Effector memory CD4-positive, alpha-beta T cell (primary cell): ENCODE measurements at regions not wholly inside any gene's neighbourhood (a gene's known extent, or its start where the extent isn't known, plus 50 kb on each side); places are given as distances from the start of the nearest gene placed in this dataset.

Source experiments
- DNase-seq, 3 donors: peaks; one replicate each; pipeline ENCODE4 v3.0.0-alpha.2; 2020
- H3K27ac ChIP-seq: 2 replicates; pipeline ENCODE4 v1.7.0; 2013; ENCODE audit warnings: mild to moderate bottlenecking, low read length, moderate library complexity; ENCODE audit not compliant: insufficient read depth, poor library complexity, severe bottlenecking
- H3K27me3 ChIP-seq: replicated peaks from 2 replicates; pipeline ENCODE4 v1.7.0; 2013; ENCODE audit warnings: mild to moderate bottlenecking, low read length; ENCODE audit not compliant: insufficient read depth, control insufficient read depth, poor library complexity, severe bottlenecking
- H3K36me3 ChIP-seq: 2 replicates; pipeline ENCODE4 v1.7.0; 2013; ENCODE audit warnings: mild to moderate bottlenecking, low read length, moderate library complexity; ENCODE audit not compliant: control insufficient read depth, insufficient read depth
- H3K4me1 ChIP-seq: 2 replicates; pipeline ENCODE4 v1.7.0; 2013; ENCODE audit warnings: low read length, mild to moderate bottlenecking; ENCODE audit not compliant: control insufficient read depth, insufficient read depth, poor library complexity, severe bottlenecking
- H3K4me3 ChIP-seq: 2 replicates; pipeline ENCODE4 v1.7.0; 2013; ENCODE audit warnings: low read length, low read depth, mild to moderate bottlenecking; ENCODE audit not compliant: insufficient read depth, poor library complexity, severe bottlenecking
- H3K9me3 ChIP-seq: 2 replicates; pipeline ENCODE4 v1.7.0; 2013; ENCODE audit warnings: mild to moderate bottlenecking, low read length, moderate library complexity; ENCODE audit not compliant: control insufficient read depth

DNA sequence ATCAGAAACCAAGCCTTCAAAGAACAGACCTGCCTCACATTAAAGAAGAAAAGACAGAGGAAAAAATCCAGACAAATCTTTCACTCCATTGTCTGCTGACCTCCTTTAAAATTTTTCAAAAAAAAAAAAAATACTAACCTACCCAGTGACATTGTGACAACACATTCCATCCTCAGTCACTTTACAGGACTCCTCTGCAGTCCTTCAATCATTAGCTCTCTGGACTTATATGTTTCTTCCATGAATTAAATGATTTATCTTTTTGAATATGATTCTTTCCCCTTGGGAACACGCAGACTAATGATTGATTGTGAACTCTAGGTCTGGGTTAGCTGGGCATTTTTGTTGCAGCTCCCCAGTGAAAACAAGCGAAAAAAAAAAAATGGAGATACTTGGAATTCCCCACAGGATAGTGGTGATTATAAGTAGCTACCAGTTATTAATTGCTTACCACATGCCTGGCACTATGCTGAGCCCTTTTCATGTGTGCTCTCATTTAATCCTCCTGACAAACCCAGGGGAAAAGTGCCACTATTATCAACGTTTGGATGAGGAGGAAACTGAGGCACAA lies 261.3 kb upstream of the NCKAP5 start:
- no peaks in the 10 kb centered on the region for H3K9me3 ChIP-seq
- DNase-seq, result no peak
- H3K27ac ChIP-seq, result no peak overlapping the region
- no peaks in the 10 kb centered on the region for H3K36me3 ChIP-seq
- H3K27me3 ChIP-seq, result no peaks in the 10 kb centered on the region
- H3K4me1 ChIP-seq, result no peaks in the 10 kb centered on the region
- H3K4me3 ChIP-seq, result no peak overlapping the region

DNA sequence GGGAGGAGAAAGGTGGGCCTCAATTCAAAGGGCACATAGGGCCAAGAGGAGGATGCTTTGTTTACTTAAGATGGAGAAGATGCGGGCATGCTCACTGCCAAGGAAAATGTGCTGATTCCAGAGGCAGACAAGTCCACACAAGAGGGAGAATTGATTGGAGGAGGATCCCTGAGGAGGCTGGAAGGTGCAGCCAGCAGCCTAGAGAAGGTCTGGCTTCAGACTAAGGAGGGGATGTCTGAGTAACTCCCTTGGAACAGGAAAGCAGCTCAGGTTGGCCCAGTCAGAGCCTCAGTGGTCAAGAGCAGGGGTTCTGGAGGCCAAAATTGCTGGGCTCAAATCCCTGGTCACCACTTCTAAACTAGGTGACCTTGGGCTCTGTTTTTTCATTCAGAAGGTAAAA lies 265.5 kb upstream of the NCKAP5 start:
- Histone ChIP-seq H3K4me3 (no peak overlapping the region), H3K27ac (no peak overlapping the region), H3K27me3 (no peaks in the 10 kb centered on the region), H3K9me3 (no peaks in the 10 kb centered on the region), H3K4me1 (no peaks in the 10 kb centered on the region), H3K36me3 (no peaks in the 10 kb centered on the region)
- DNase-seq, result no peak

DNA sequence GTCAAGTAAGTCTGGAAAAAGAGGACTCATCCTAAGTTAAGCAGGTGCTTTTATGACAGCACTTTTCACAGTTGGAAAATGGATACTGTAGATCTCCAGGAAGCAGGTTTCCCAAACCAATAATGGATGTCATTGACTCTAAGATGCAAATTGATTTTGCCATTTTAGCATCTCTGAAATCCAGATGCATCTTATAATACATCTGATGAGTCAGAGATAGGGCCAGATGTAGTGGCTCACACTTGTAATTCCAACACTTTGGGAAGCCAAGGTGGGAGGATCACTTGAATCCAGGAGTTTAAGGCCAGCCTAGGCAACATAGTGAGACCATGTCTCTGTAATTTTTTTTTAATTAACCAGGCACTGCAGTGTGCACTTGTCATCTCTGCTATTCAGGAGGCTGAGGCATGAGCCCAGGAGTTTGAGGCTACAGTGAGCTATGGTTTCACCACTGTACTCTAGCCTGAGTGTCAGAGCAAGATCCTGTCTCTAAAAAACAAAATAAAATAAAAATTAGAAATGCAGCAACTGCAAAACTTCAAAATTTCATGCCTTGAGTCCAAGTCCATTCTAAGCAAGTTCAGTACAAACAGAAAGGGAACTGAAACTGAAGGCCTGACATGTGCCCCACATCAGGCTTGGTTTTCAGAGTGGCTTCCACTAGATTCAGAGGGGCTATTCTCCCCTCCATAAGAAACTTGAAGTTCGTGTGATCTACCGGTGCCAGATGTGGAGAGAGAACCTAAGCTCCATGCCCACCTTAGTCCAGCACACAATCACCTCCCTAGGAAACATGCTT lies 267.8 kb upstream of the NCKAP5 start:
- no peak overlapping the region for H3K27ac ChIP-seq
- H3K4me3 ChIP-seq, result no peak overlapping the region
- H3K27me3 ChIP-seq, result no peaks in the 10 kb centered on the region
- H3K4me1 ChIP-seq, result no peaks in the 10 kb centered on the region
- H3K36me3 ChIP-seq, result no peaks in the 10 kb centered on the region
- DNase-seq, result no peak
- no peaks in the 10 kb centered on the region for H3K9me3 ChIP-seq

DNA sequence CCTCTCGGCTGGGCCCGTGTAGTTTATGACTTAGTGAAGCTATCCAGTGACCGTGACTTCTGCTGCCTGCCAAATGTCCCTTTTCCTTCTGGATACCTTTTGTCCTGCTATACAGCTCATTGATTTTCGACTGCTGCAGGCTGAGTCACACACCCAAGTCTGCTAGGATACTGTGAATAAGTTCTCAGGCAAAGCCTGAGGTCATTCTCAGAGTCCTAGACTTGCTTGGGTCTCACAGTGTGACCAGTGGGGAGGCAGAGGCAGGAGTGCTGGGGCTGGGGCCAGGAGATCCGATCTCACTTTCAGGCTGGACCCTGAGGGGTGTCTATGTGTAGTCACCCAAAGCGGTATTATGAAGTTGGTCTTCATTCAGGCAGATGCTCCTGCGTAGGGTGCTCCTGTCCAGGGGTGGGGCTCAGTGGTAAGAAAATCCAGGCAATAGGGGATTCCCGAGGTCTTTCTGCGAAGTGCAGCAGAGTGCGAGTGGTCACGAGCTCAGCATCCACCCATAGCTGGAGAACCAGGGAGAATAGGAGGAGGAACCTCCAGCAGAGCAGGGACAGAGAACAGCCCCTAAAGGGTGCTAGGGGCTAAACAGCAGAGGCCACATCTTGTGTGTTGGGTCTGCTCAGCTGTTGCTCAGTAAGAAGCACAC lies 268.6 kb upstream of the NCKAP5 start:
- Histone ChIP-seq H3K36me3 (no peaks in the 10 kb centered on the region), H3K4me1 (no peaks in the 10 kb centered on the region)
- DNase-seq, result no peak

DNA sequence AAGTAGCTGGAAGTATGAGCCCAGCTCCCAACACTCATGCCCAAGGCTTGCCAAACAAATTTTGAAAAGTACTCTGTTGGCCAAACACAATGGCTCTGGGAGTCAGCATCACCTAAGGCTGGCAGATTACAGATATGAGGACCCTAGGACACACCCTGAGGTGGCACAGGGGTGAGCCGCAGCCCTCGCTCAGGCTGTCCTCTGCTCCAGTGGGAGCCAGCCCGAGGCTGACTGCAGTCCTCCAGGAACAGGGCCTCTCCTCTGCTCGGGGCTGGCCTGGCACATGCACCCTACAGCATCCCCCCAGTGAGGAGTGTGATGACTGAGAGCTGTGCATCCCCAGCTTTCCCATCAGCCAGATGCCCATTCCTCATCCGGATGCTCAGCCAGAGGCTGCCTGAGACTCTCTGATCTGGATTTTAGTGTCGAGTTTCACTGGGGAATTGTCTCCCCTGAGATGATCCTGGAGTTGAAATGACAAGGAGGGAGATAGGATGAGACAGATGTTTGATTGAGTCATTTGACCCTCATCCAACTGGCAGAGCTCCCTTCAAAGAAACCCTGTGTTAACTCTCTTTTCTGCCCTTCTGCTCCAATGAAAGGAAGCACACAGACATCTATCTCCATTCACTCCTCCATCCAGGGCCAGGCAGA lies 269.3 kb upstream of the NCKAP5 start:
- DNase-seq, result no peak
- H3K27ac ChIP-seq, result no peak overlapping the region

More for the DNA sequence above, 268.6 kb upstream of the NCKAP5 start:
- no peaks in the 10 kb centered on the region for H3K9me3 ChIP-seq
- H3K27ac ChIP-seq, result no peak overlapping the region
- H3K27me3 ChIP-seq, result no peaks in the 10 kb centered on the region
- H3K4me3 ChIP-seq, result no peak overlapping the region

DNA sequence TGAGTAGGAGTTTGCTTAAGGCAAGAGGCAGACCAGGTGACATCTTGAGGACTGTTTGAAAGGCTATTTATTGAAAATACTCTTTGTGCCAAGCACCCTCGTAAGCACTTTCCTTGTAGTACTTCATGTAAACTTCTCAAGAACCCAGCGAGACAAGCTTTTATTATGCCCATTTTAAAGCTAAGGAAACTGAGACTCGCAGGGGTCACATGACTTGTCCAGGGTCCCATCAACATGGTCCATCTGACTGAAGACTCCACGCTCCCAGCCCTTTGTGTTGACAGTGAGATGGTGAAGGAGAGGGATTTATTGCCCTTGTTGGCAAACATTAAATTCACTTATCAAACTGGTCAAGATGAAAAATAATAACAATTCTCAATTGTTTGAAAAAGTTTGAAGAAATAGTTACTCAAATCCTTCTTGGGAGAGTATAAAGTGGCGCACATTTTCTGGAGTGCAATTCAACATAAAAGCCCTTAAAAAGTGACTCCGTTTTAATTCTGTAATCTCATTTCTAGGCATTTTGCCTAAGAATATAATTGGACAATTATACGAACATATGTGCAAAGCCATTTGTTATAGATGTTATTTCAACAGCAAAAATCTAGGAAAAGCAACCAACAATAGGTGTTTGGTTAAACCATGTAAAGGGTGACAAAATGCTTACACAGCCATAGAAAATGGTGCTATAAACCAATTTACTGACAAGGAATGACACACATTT lies 270.5 kb upstream of the NCKAP5 start:
- H3K9me3 ChIP-seq, result no peaks in the 10 kb centered on the region
- no peaks in the 10 kb centered on the region for H3K36me3 ChIP-seq
- H3K4me1 ChIP-seq, result no peaks in the 10 kb centered on the region
- no peak overlapping the region for H3K27ac ChIP-seq
- H3K4me3 ChIP-seq, result no peak overlapping the region
- no peak for DNase-seq
- no peaks in the 10 kb centered on the region for H3K27me3 ChIP-seq

More for the DNA sequence above, 269.3 kb upstream of the NCKAP5 start:
- no peaks in the 10 kb centered on the region for H3K36me3 ChIP-seq
- H3K27me3 ChIP-seq, result no peaks in the 10 kb centered on the region
- no peaks in the 10 kb centered on the region for H3K4me1 ChIP-seq
- H3K4me3 ChIP-seq, result no peak overlapping the region
- no peaks in the 10 kb centered on the region for H3K9me3 ChIP-seq

DNA sequence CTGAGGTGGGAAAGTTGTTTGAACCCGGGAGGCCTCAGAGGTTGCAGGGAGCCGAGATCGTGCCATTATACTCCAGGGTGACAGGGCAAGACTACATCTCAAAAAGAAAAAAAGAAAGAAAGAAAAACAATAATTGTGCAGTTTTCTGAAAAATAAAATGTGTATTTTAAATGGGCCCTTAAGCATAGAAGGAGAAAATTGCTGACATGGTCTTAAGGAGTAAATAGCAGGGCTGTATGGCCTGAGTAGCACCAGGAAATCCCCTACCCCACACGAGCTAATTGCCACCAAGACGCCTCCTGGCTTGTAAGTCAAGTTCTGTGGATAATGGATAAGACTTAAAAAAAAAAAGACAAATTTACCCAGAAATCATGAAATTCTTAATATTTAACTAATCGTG lies 271.4 kb upstream of the NCKAP5 start:
- H3K4me1 ChIP-seq, result no peaks in the 10 kb centered on the region
- DNase-seq, result no peak
- H3K27ac ChIP-seq, result no peak overlapping the region
- no peak overlapping the region for H3K4me3 ChIP-seq
- H3K9me3 ChIP-seq, result no peaks in the 10 kb centered on the region
- no peaks in the 10 kb centered on the region for H3K36me3 ChIP-seq
- no peaks in the 10 kb centered on the region for H3K27me3 ChIP-seq

DNA sequence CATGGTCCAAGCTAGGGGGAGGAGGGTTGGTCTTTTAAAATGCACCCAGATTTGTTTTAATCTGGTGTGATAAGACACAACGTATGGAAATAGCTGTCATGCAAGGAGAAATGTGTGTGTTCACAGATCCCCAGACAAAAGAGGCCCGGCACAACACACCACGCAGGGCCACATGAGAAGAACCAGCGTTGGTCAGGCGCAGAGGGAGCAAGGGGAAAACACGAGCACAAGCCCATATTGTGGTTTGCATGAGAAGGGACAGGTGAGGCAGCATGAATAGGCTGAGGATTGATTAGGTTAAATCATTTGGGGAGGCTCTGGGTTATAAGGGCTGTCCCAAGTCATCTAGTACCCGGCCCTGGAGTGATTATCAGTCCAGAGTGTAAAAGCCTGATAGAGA lies 272.5 kb upstream of the NCKAP5 start:
- H3K4me3 ChIP-seq, result no peak overlapping the region
- H3K27me3 ChIP-seq, result no peaks in the 10 kb centered on the region
- DNase-seq, result no peak
- no peak overlapping the region for H3K27ac ChIP-seq
- no peaks in the 10 kb centered on the region for H3K4me1 ChIP-seq
- no peaks in the 10 kb centered on the region for H3K36me3 ChIP-seq
- no peaks in the 10 kb centered on the region for H3K9me3 ChIP-seq

DNA sequence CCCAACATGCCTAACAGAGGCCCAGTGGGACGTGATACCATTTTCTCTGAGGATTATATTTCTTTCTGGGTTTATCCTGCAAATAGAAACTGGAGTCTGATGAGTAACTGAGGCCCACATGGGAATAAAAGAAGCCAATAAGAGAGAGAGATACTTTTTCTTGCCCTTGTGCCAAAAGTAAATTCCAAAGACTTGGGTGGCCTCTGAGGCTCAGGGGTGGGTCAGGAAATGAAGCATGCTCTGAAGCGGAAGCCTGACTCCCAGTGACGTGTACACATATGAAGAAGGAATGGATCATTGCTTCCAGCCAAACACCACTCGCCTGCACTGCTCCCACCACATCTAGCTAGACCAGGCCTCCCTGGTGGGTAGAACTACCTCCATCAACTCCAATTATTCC lies 273.6 kb upstream of the NCKAP5 start:
- DNase-seq, result no peak
- no peaks in the 10 kb centered on the region for H3K4me1 ChIP-seq
- no peaks in the 10 kb centered on the region for H3K36me3 ChIP-seq
- H3K4me3 ChIP-seq, result no peak overlapping the region
- no peaks in the 10 kb centered on the region for H3K27me3 ChIP-seq
- no peaks in the 10 kb centered on the region for H3K9me3 ChIP-seq
- no peak overlapping the region for H3K27ac ChIP-seq
